ENCODE measurements at regions not wholly inside any gene's neighbourhood (a gene's known extent, or its start where the extent isn't known, plus 50 kb on each side); places are given as distances from the start of the nearest gene placed in this dataset.

DNA sequence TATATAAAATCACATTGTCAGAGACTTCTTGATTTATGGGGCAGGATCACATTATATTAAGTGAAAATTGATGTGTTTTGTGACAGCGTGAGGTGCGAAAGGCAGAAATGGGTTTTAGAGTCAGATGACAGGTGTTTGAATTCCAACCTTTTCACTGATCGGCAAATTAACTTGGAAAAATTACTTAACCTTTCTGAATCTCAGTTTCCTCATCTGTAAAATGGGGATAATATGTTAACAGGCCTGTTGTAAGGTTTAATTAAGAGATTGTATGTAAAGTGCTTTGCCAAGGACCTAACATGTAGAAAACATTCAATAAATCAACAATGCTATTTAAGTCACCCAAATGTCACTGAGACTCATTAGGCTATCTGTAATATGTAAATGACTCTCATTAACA lies 221.2 kb upstream of the LYZL1 start:
- Histone ChIP-seq H3K9ac (no peak overlapping the region), H3K4me1 (ENCODE audit: low read depth, poor library complexity, severe bottlenecking) (no peaks in the 10 kb centered on the region), H3K4me2 (no peak overlapping the region), H3K27ac (no peak overlapping the region), H3K27me3 (ENCODE audit: insufficient read depth, low read depth) (no peaks in the 10 kb centered on the region), H2AFZ (ENCODE audit: low read depth) (no peak overlapping the region), H4K20me1 (ENCODE audit: insufficient read depth) (no peaks in the 10 kb centered on the region), H3K36me3 (ENCODE audit: insufficient read depth) (no peaks in the 10 kb centered on the region), H3K4me3 (IDR thresholded peaks at IDR 0.05; ENCODE audit: insufficient read depth, low read depth, low read length) (no peak overlapping the region), H3K79me2 (ENCODE audit: insufficient read depth, low read depth) (no peaks in the 10 kb centered on the region)
- TF ChIP-seq, protein P1, sequence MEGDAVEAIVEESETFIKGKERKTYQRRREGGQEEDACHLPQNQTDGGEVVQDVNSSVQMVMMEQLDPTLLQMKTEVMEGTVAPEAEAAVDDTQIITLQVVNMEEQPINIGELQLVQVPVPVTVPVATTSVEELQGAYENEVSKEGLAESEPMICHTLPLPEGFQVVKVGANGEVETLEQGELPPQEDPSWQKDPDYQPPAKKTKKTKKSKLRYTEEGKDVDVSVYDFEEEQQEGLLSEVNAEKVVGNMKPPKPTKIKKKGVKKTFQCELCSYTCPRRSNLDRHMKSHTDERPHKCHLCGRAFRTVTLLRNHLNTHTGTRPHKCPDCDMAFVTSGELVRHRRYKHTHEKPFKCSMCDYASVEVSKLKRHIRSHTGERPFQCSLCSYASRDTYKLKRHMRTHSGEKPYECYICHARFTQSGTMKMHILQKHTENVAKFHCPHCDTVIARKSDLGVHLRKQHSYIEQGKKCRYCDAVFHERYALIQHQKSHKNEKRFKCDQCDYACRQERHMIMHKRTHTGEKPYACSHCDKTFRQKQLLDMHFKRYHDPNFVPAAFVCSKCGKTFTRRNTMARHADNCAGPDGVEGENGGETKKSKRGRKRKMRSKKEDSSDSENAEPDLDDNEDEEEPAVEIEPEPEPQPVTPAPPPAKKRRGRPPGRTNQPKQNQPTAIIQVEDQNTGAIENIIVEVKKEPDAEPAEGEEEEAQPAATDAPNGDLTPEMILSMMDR (conservative IDR thresholded peaks at IDR 0.05; ENCODE audit: low read depth, low read length) = no peak

DNA sequence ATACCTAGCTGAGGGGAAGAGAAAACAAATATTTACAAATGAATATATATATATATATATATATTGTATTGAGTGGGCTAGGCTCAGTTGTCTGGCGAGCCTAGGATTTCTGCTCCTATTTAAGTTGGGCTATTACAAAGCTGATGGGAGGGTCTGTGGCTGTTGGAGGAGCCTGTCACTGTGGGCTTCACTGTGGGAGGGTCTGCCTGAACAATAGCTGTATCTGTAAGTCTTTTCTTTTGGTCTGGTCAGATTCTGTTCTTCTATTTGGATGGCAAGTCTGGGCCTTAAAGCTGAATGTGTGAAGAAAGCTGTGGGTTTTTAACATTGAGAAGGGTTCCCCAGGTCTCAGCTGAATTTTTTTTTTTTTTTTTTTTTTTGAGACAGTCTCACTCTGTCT lies 220.6 kb upstream of the LYZL1 start:
- no peak overlapping the region for H3K27ac ChIP-seq

GRCh38 chr10:29068966-29069365 lies 219.9 kb upstream of the LYZL1 start:
- H3K27me3 ChIP-seq (ENCODE audit: insufficient read depth, low read depth) = no peaks in the 10 kb centered on the region
- no peak overlapping the region for H3K27ac ChIP-seq
- TF ChIP-seq, protein P1 (conservative IDR thresholded peaks at IDR 0.05; ENCODE audit: low read depth, low read length) = no peak
- H3K9ac ChIP-seq = no peak overlapping the region
- no peaks in the 10 kb centered on the region for H4K20me1 ChIP-seq (ENCODE audit: insufficient read depth)
- no peak overlapping the region for H2AFZ ChIP-seq (ENCODE audit: low read depth)
- H3K4me3 ChIP-seq (IDR thresholded peaks at IDR 0.05; ENCODE audit: insufficient read depth, low read depth, low read length) = no peak overlapping the region
- no peaks in the 10 kb centered on the region for H3K79me2 ChIP-seq (ENCODE audit: insufficient read depth, low read depth)
- no peak overlapping the region for H3K4me2 ChIP-seq
- no peaks in the 10 kb centered on the region for H3K4me1 ChIP-seq (ENCODE audit: low read depth, poor library complexity, severe bottlenecking)
- H3K36me3 ChIP-seq (ENCODE audit: insufficient read depth) = no peaks in the 10 kb centered on the region

More for the DNA sequence above, 220.6 kb upstream of the LYZL1 start:
- Histone ChIP-seq H3K4me1 (ENCODE audit: low read depth, poor library complexity, severe bottlenecking) (no peaks in the 10 kb centered on the region), H3K79me2 (ENCODE audit: insufficient read depth, low read depth) (no peaks in the 10 kb centered on the region), H2AFZ (ENCODE audit: low read depth) (no peak overlapping the region), H3K9ac (no peak overlapping the region), H3K4me3 (IDR thresholded peaks at IDR 0.05; ENCODE audit: insufficient read depth, low read depth, low read length) (no peak overlapping the region), H3K27me3 (ENCODE audit: insufficient read depth, low read depth) (no peaks in the 10 kb centered on the region), H3K36me3 (ENCODE audit: insufficient read depth) (no peaks in the 10 kb centered on the region), H4K20me1 (ENCODE audit: insufficient read depth) (no peaks in the 10 kb centered on the region), H3K4me2 (no peak overlapping the region)
- TF ChIP-seq, protein P1 (conservative IDR thresholded peaks at IDR 0.05; ENCODE audit: low read depth, low read length) = no peak

DNA sequence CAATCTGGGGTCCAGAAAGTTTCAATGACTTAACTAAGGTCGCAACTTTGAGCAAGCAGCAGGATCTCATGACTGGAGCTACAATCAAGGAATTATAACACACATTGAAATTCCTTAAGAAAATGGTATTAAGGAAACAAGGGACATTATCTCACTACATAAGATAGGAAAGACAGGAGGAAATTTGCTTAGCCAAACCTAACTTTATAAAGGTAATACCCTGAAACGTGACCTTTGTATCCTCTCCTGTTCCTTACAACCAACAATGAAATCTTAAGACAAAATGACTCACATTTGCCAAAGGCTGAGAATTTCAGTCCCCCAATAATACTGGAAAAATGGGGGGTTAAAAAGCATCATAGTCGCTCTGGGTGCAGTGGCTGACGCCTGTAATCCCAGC lies 218.9 kb upstream of the LYZL1 start:
- Histone ChIP-seq H3K9ac (no peak overlapping the region), H4K20me1 (ENCODE audit: insufficient read depth) (no peaks in the 10 kb centered on the region), H3K4me1 (ENCODE audit: low read depth, poor library complexity, severe bottlenecking) (no peaks in the 10 kb centered on the region), H3K79me2 (ENCODE audit: insufficient read depth, low read depth) (no peaks in the 10 kb centered on the region), H3K4me2 (no peak overlapping the region), H3K27ac (no peak overlapping the region), H3K4me3 (IDR thresholded peaks at IDR 0.05; ENCODE audit: insufficient read depth, low read depth, low read length) (no peak overlapping the region), H3K27me3 (ENCODE audit: insufficient read depth, low read depth) (no peaks in the 10 kb centered on the region), H3K36me3 (ENCODE audit: insufficient read depth) (no peaks in the 10 kb centered on the region), H2AFZ (ENCODE audit: low read depth) (no peak overlapping the region)
- TF ChIP-seq, protein P1 (conservative IDR thresholded peaks at IDR 0.05; ENCODE audit: low read depth, low read length) = no peak

Measured in KMS-11 (cell line).